Stimulated activated CD4-positive, alpha-beta T cell treated with anti-CD3 and anti-CD28 coated beads, Interleukin-1b, Interleukin-23, amount 100 ng/mL, for 24 hours (primary cell): ENCODE measurements at regions not wholly inside any gene's neighbourhood (a gene's known extent, or its start where the extent isn't known, plus 50 kb on each side); places are given as distances from the start of the nearest gene placed in this dataset.

Experiments
- DNase-seq, 4 experiments: peaks; one replicate each; pipeline ENCODE4 v3.0.0-alpha.2; 2020; ENCODE audit warnings: low read depth in 4 of 4, low spot score in 1 of 4

- no peak for DNase-seq
These were observed 491.1 kb upstream of the NR2F2 start for GRCh38 chr15:95839367-95839782.

DNA sequence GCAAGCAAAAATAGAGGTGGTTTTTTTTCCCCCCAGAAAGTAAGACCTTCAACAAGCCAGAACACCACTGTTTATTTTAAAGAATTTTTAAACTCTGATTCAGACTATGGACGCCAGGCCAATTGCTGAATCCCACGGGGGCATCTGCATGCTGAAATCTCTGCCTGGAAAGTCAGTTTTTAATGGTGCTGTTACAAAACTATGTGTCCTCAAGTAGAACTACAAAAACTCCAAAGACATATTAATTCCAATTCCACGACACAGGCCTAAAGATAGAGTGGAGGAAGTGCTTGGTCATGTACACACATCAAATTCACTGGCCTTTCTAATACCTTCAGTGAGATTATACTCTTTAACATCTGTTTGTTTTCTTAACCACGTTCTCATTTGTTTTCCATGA, 490.5 kb upstream of the NR2F2 start:
- DNase-seq, result no peak

DNA sequence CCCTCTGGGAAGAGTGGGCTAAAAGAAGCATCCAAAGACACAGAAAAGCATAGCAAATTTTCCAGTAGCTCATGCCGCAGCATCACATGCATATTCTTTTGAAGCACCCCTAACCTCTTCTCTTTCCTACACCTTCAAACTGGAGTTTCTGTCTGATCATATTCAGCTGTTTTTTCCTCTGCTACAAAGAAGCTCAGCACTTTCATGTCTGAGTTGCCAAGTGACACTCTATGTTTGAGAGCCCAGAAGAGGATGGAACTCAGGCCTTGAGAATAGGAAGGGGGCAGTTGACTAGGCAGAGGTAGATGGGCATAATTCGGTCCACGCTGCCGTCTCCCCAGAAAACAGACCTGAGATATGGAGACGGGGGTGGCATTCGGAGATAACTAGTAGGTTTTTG, 489.6 kb upstream of the NR2F2 start:
- DNase-seq, result no peak

- no peak for DNase-seq
These were observed 487.9 kb upstream of the NR2F2 start for GRCh38 chr15:95842576-95842975.

- DNase-seq, result no peak
These were observed 487.1 kb upstream of the NR2F2 start for GRCh38 chr15:95843241-95843910.

DNA sequence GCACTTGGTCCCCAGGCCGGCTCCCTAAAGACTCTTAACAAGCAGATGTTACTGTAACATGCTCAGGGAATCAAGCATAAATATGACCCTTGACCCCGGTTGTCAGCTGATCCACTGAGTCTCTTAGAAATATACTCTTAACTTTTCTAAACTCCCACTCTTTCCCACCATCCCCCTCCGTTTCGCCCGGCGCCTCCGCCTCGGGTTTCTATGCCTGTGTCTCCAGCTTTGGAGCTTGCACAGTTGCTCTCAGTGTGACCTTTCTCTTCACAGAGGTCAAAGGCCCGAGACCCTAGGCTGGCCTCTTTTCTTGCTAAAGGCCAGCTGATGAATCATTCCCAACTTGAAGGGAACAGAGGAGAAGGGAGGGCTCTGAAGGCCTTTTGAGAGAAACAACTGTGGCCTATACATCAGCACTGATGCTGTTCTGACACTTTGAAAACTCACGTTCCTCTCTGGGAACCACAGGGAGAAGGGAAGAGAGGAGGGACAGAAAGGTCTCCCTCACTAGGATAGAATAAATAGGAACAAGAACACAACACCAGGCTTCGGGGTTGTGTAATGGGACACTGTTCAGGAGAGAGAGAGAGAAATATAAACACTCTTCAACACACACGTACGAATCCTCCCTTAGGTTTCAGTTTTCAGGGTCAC, 484.5 kb upstream of the NR2F2 start:
- no peak for DNase-seq

DNA sequence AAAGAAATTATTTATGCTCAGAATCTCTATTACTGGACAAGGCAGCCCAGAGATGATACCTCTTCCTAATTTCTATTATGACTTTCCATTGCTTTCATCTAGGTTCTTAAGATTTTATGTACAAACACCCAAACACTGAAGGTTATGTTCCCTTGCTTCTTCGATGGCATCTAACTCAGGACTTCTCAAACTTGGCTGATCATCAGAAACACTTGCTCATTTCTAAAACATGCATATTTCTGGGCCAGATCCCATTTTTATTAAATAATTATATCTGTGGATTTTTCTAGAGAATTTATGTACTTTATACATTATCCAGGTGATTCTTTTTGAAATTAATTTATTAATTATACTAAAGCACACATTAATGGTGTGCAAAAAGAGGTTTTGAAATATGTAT, 482.4 kb upstream of the NR2F2 start:
- DNase-seq, result no peak

DNA sequence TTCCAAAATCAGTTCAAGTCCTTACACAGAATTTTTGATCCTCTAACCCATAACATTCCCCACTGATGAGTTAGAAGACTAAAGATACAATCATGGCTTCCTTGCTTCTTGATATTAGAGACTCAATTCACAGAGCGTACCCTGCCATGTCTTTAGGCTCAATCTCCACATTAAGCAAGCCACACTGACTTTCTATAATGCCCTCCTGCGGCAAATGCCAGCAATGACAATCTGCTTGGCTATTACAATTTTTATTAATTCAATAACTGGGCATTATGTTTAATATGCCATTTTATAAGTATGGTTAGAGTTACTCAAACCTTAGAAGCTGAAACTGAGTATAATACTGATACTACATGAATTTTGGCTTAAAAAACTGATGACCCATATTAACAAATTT, 479.7 kb upstream of the NR2F2 start:
- DNase-seq, result no peak

DNA sequence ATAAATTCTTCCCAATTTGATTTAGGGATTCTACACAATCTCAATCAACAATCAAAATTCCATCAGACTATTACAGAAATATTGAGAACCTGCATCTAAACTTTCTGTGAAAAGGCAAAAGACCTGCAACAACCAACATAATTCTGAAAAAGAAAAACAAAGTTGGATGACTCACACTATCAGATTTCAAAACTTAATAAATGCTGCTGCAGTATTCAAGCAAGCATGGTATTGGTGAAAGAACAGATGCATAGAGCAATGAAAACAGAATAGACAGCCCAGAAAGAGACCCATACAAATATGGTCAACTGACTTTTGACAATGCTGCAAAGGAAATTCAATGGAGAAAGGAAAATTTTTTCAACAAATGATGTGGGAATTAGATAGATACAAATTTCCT, 477.1 kb upstream of the NR2F2 start:
- no peak for DNase-seq

DNA sequence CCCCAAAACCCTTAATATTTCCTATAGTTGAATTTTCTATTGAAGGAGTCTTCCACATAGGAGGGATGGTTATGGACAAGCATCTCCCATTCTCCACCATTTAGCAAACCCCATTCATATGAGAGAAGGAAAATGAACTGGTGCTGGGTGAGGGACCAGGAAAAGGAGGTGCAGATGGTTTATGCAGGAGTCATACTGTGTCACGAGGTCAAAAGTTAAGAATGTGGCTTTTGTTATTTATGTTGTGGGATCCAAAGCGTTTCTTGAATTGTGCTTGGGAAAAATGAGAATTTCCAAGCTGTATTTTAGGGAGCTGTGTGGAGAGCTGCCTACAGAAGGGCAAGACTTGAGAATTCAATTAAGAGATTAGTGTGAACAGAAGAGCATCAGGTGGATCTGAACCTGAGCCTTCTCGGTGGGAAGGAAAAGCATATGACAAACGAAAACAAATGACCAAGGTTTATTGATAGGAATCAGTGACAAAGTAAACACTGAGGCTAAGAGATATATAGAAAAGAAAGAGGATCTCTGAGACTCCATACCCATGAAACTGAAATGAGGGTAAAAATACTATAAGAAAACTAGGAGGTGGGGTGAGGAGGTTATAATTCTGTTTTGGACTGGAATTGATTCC, 473.3 kb upstream of the NR2F2 start:
- DNase-seq, result no peak

DNA sequence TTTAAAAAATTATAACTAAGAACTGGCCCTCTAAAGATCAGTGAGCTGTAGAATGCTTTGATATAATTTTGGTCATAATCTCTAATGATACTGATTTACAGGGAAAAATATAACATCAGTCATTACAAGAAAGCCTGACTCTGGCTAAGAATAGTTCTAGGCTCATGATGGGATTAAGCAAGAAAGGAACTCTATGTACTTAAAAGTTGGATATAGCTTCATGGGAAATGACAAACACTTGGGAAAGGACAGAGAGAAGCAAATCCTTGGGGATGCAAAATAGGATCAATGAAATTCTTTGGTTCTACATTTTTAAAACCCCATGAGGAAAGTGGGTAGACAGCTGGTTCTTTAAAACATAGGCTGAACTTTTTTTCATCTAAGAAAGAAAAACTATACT, 472.7 kb upstream of the NR2F2 start:
- DNase-seq, result no peak

GRCh38 chr15:95860406-95860805, 470.1 kb upstream of the NR2F2 start:
- DNase-seq, result no peak

- no peak for DNase-seq
These were observed 466.0 kb upstream of the NR2F2 start for GRCh38 chr15:95864467-95864886.

DNA sequence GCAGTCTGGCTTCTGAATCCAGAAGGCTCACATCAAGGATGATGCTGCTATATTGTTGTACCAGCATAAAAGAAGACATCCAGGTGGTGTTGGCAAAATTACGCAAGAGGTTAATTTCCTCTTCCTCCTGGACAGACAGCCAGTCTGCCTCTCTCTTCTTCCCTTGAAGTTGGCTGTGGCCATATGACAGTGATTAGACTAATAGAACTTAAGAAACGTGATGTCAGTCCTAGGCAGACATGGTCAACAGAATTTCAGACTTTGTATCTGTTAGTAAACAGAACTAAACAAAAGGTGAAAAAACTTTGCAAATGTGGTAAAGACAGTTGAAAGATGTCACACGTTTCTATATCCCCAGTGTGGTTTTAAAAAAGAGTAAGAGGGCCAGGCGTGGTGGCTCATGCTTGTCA, 465.2 kb upstream of the NR2F2 start:
- no peak for DNase-seq

GRCh38 chr15:95866711-95867440, 463.6 kb upstream of the NR2F2 start:
- no peak for DNase-seq

GRCh38 chr15:95868450-95868849, 462.1 kb upstream of the NR2F2 start:
- DNase-seq, result no peak

DNA sequence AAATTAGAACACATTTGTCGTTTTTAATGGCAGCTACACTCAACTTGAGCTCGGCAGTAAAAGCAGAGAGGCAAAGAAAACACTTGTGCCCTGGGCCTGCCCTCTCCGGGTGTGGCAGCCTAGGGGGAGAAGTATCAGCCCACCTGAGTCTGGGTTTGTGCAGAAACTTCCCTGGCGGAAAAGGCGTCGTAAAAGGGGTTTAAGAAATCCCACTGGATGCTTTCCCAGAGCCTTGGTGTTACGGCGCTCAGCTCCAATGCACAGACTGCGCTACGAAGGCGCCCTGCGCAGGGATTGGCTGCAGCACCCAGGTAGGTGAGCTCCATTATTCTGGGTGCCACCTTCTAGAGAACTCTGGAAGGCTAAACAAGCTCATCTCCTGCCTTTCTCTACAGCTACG, 461.5 kb upstream of the NR2F2 start:
- DNase-seq, result no peak

GRCh38 chr15:95869920-95870319, 460.6 kb upstream of the NR2F2 start:
- DNase-seq, result no peak

DNA sequence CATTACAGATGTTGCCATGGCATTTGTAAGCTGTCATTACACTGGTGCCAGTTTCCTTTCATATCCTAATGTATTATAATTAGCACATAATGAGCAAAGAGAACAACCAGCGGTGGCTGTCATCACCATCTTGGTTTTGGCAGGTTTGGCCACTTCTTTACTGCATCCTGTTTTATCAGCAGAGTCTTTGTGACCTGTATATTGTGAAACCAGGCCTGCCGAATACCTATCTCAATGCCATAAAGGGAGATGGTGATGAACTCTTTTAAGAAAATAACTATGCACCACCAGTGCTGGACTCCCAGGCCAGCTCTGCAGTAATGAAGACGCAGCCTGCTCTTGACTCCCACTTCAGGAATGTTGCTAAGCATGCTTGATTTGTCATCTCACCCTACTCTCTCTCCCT, 458.1 kb upstream of the NR2F2 start:
- DNase-seq, result no peak

DNA sequence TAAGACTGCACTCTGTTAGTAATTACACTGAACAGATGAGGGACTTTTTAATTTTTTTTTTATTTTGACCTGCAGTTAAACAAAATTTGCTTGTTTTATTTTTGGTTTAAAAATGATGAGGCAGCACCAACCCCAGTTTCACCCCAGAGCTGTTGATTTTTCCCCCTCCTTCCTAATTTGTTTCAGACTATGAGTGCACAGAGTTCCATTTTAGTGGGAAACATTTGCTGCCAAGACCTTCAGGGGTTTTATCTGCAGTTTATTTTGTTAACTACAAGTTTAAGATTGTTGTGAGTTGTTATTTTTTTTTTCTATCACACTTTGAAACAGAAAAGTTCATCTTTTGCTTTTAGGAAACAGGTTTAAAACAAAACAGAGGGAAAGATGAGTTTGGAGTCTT, 455.9 kb upstream of the NR2F2 start:
- no peak for DNase-seq

DNA sequence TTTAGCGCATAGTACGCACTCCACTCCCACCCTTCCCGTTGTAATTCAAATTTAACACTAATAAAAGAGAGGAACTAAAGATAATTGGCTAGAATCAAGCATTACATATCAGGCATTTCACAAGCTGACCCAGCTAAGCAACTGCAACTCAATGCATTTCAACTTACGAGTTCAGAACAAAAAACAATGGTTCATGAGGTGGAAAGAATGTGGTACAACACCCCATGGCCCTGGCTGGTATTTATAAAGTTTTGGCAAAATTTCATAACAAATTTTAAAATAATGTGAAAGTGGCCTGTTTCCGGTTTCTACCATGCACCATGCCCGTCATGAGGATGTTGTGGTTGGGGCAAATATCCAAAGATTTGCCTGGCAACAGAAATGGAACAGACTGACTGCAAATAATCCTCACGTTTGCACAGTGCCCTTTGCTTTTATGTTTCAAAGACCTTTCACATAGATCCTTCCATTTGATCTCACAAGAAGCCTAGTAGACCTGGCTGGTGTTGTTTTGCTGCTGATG, 455.3 kb upstream of the NR2F2 start:
- no peak for DNase-seq
